ENCODE measurements at regions not wholly inside any gene's neighbourhood (a gene's known extent, or its start where the extent isn't known, plus 50 kb on each side); places are given as distances from the start of the nearest gene placed in this dataset.

GRCh38 chr3:43892061-43892460 is 201.3 kb downstream of the ABHD5 start:
- H3K9me3 Mint-ChIP-seq, result no peaks in the 10 kb centered on the region
- H3K4me1 Mint-ChIP-seq, result peaks cover 30% of the 10 kb centered on the region
- H3K27ac Mint-ChIP-seq, result peak overlapping the region; percentile 60
- peaks cover 12% of the 10 kb centered on the region for H3K27me3 Mint-ChIP-seq
- no peak overlapping the region for H3K4me3 Mint-ChIP-seq
- ATAC-seq, result no peak
- no peaks in the 10 kb centered on the region for H3K36me3 Mint-ChIP-seq

GRCh38 chr3:43892526-43892925 is 201.8 kb downstream of the ABHD5 start:
- no peaks in the 10 kb centered on the region for H3K9me3 Mint-ChIP-seq
- ATAC-seq, result peak; percentile 77
- peaks cover 30% of the 10 kb centered on the region for H3K4me1 Mint-ChIP-seq
- peak overlapping the region; percentile 25 for H3K4me3 Mint-ChIP-seq
- no peaks in the 10 kb centered on the region for H3K36me3 Mint-ChIP-seq
- H3K27me3 Mint-ChIP-seq, result peaks cover 12% of the 10 kb centered on the region
- peak overlapping the region; percentile 15 for H3K27ac Mint-ChIP-seq

GRCh38 chr3:43893727-43894126 is 203.0 kb downstream of the ABHD5 start:
- no peak for ATAC-seq
- Mint-ChIP-seq H3K27me3 (peaks cover 12% of the 10 kb centered on the region), H3K4me1 (peaks cover 30% of the 10 kb centered on the region), H3K36me3 (no peaks in the 10 kb centered on the region), H3K9me3 (no peaks in the 10 kb centered on the region), H3K27ac (peak overlapping the region; percentile 84), H3K4me3 (peak overlapping the region; percentile 86)

- no peaks in the 10 kb centered on the region for H3K9me3 Mint-ChIP-seq
- H3K4me1 Mint-ChIP-seq, result peaks cover 30% of the 10 kb centered on the region
- H3K27ac Mint-ChIP-seq, result peak overlapping the region; percentile 84
- peak overlapping the region; percentile 86 for H3K4me3 Mint-ChIP-seq
- ATAC-seq, result peak; percentile 82
- H3K36me3 Mint-ChIP-seq, result no peaks in the 10 kb centered on the region
- peaks cover 17% of the 10 kb centered on the region for H3K27me3 Mint-ChIP-seq
These were observed 203.7 kb downstream of the ABHD5 start for GRCh38 chr3:43894176-43895049.

- H3K4me3 Mint-ChIP-seq, result peak overlapping the region; percentile 11
- peaks cover 4% of the 10 kb centered on the region for H3K9me3 Mint-ChIP-seq
- H3K4me1 Mint-ChIP-seq, result peaks cover 30% of the 10 kb centered on the region
- H3K36me3 Mint-ChIP-seq, result no peaks in the 10 kb centered on the region
- ATAC-seq, result no peak
- H3K27me3 Mint-ChIP-seq, result peaks cover 22% of the 10 kb centered on the region
- no peak overlapping the region for H3K27ac Mint-ChIP-seq
These were observed 204.8 kb downstream of the ABHD5 start for GRCh38 chr3:43895573-43895972.

- no peak for ATAC-seq
- H3K27me3 Mint-ChIP-seq, result peaks cover 18% of the 10 kb centered on the region
These were observed 211.7 kb downstream of the ABHD5 start for GRCh38 chr3:43902415-43902814.

GRCh38 chr3:43905157-43905556 is 214.4 kb downstream of the ABHD5 start:
- H3K4me3 Mint-ChIP-seq, result no peak overlapping the region
- H3K9me3 Mint-ChIP-seq, result peaks cover 3% of the 10 kb centered on the region
- no peaks in the 10 kb centered on the region for H3K36me3 Mint-ChIP-seq
- peaks cover 8% of the 10 kb centered on the region for H3K27me3 Mint-ChIP-seq
- H3K27ac Mint-ChIP-seq, result no peak overlapping the region
- peaks cover 24% of the 10 kb centered on the region for H3K4me1 Mint-ChIP-seq
- no peak for ATAC-seq

More at GRCh38 chr3:43902415-43902814, 211.7 kb downstream of the ABHD5 start:
- H3K9me3 Mint-ChIP-seq, result peaks cover 4% of the 10 kb centered on the region
- peaks cover 17% of the 10 kb centered on the region for H3K4me1 Mint-ChIP-seq
- no peak overlapping the region for H3K4me3 Mint-ChIP-seq
- H3K27ac Mint-ChIP-seq, result no peak overlapping the region
- H3K36me3 Mint-ChIP-seq, result no peaks in the 10 kb centered on the region

- peak overlapping the region; percentile 68 for H3K27ac Mint-ChIP-seq
- peaks cover 24% of the 10 kb centered on the region for H3K4me1 Mint-ChIP-seq
- ATAC-seq, result peak; percentile 54
- peak overlapping the region; percentile 13 for H3K4me3 Mint-ChIP-seq
- H3K27me3 Mint-ChIP-seq, result peaks cover 8% of the 10 kb centered on the region
- no peaks in the 10 kb centered on the region for H3K9me3 Mint-ChIP-seq
- no peaks in the 10 kb centered on the region for H3K36me3 Mint-ChIP-seq
These were observed 216.2 kb downstream of the ABHD5 start for GRCh38 chr3:43906849-43907507.

- ATAC-seq, result peak; percentile 90
- H3K4me3 Mint-ChIP-seq, result no peak overlapping the region
- no peaks in the 10 kb centered on the region for H3K36me3 Mint-ChIP-seq
- no peaks in the 10 kb centered on the region for H3K9me3 Mint-ChIP-seq
- peaks cover 3% of the 10 kb centered on the region for H3K27me3 Mint-ChIP-seq
- peaks cover 24% of the 10 kb centered on the region for H3K4me1 Mint-ChIP-seq
- H3K27ac Mint-ChIP-seq, result peak overlapping the region; percentile 68
These were observed 216.7 kb downstream of the ABHD5 start for GRCh38 chr3:43907508-43907858.

GRCh38 chr3:43908456-43908855 is 217.7 kb downstream of the ABHD5 start:
- H3K36me3 Mint-ChIP-seq, result no peaks in the 10 kb centered on the region
- no peak overlapping the region for H3K27ac Mint-ChIP-seq
- H3K9me3 Mint-ChIP-seq, result no peaks in the 10 kb centered on the region
- no peak for ATAC-seq
- H3K27me3 Mint-ChIP-seq, result no peaks in the 10 kb centered on the region
- H3K4me1 Mint-ChIP-seq, result peaks cover 29% of the 10 kb centered on the region
- no peak overlapping the region for H3K4me3 Mint-ChIP-seq

GRCh38 chr3:43909149-43909548 is 218.4 kb downstream of the ABHD5 start:
- Mint-ChIP-seq H3K9me3 (no peaks in the 10 kb centered on the region), H3K4me1 (peaks cover 34% of the 10 kb centered on the region), H3K27me3 (no peaks in the 10 kb centered on the region), H3K36me3 (no peaks in the 10 kb centered on the region), H3K4me3 (no peak overlapping the region), H3K27ac (no peak overlapping the region)
- no peak for ATAC-seq

GRCh38 chr3:43910750-43911149 is 220.0 kb downstream of the ABHD5 start:
- Mint-ChIP-seq H3K4me1 (peaks cover 32% of the 10 kb centered on the region), H3K9me3 (no peaks in the 10 kb centered on the region), H3K4me3 (no peak overlapping the region), H3K36me3 (no peaks in the 10 kb centered on the region), H3K27ac (no peak overlapping the region), H3K27me3 (peaks cover 9% of the 10 kb centered on the region)
- ATAC-seq, result no peak

GRCh38 chr3:43913036-43913948 is 222.6 kb downstream of the ABHD5 start:
- peak; percentile 72 for ATAC-seq

GRCh38 chr3:43914269-43914668 is 223.5 kb downstream of the ABHD5 start:
- ATAC-seq, result peak; percentile 50
- Mint-ChIP-seq H3K4me3 (no peak overlapping the region), H3K27me3 (peaks cover 19% of the 10 kb centered on the region), H3K36me3 (no peaks in the 10 kb centered on the region), H3K9me3 (no peaks in the 10 kb centered on the region), H3K27ac (peak overlapping the region; percentile 11), H3K4me1 (peaks cover 11% of the 10 kb centered on the region)

More at GRCh38 chr3:43913036-43913948, 222.6 kb downstream of the ABHD5 start:
- Mint-ChIP-seq H3K27ac (peak overlapping the region; percentile 11), H3K4me3 (no peak overlapping the region), H3K4me1 (peaks cover 11% of the 10 kb centered on the region), H3K36me3 (no peaks in the 10 kb centered on the region), H3K27me3 (peaks cover 16% of the 10 kb centered on the region), H3K9me3 (no peaks in the 10 kb centered on the region)

- Mint-ChIP-seq H3K27me3 (peaks cover 27% of the 10 kb centered on the region), H3K36me3 (no peaks in the 10 kb centered on the region), H3K9me3 (no peaks in the 10 kb centered on the region), H3K27ac (no peak overlapping the region), H3K4me1 (peaks cover 11% of the 10 kb centered on the region), H3K4me3 (no peak overlapping the region)
- no peak for ATAC-seq
These were observed 224.8 kb downstream of the ABHD5 start for GRCh38 chr3:43915546-43915945.
